ENCODE measurements at regions not wholly inside any gene's neighbourhood (a gene's known extent, or its start where the extent isn't known, plus 50 kb on each side); places are given as distances from the start of the nearest gene placed in this dataset.

DNA sequence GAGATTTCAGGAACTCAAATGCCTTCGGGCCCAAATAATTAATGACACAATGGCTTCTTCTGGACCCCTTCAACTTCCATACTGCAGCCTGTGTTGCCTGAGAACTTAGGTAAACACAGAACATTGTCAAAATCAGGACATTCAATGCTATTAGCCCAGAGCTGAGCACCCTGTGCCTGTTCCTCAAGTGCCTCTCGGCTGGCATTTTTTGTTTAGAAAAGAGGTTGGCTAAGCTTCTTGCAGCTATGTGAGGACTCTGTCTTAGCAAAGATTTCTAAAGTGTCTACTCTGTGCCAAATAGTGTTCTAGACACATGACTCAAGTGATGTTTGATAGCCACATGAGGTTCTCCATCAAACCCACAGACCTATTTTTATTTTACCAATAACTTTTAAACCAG is 289.3 kb upstream of the ARID1B start:
- CTCF ChIA-PET, result no interaction called here
- Mint-ChIP-seq H3K27ac (ENCODE audit: unreplicated experiment) (no peak overlapping the region), H3K36me3 (ENCODE audit: insufficient read depth, unreplicated experiment) (no peaks in the 10 kb centered on the region), H3K4me1 (ENCODE audit: low read depth, unreplicated experiment) (no peaks in the 10 kb centered on the region), H3K27me3 (ENCODE audit: unreplicated experiment) (no peaks in the 10 kb centered on the region), H3K9me3 (ENCODE audit: low read depth, unreplicated experiment) (no peaks in the 10 kb centered on the region), H3K4me3 (ENCODE audit: low read depth, unreplicated experiment) (no peak overlapping the region)
- TF ChIP-seq, protein P1, sequence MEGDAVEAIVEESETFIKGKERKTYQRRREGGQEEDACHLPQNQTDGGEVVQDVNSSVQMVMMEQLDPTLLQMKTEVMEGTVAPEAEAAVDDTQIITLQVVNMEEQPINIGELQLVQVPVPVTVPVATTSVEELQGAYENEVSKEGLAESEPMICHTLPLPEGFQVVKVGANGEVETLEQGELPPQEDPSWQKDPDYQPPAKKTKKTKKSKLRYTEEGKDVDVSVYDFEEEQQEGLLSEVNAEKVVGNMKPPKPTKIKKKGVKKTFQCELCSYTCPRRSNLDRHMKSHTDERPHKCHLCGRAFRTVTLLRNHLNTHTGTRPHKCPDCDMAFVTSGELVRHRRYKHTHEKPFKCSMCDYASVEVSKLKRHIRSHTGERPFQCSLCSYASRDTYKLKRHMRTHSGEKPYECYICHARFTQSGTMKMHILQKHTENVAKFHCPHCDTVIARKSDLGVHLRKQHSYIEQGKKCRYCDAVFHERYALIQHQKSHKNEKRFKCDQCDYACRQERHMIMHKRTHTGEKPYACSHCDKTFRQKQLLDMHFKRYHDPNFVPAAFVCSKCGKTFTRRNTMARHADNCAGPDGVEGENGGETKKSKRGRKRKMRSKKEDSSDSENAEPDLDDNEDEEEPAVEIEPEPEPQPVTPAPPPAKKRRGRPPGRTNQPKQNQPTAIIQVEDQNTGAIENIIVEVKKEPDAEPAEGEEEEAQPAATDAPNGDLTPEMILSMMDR (IDR thresholded peaks at IDR 0.05; ENCODE audit: unreplicated experiment), result no peak
- BruUV-seq (replicated peaks), result no TSS peak
- intact Hi-C loops (cut with micrococcal nuclease; ENCODE audit: unreplicated experiment), result no loop called here
- no peak for DNase-seq

DNA sequence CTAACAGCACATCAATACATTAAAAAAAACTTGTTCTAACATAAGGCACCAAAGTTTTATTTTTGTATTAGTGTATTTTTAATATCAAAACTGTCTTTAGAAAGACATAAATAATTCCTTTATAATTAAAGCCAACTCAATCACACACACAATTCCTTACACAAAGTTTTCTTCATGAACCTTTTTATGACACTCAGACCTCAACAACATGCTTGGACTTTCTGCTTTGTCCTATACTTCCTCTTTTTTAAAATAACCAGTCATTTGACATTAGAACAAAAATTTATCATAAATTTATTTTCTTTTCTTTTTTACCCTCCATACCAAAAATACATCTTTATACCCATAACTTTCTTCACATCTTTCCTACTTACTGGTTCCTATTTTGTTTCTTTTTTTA is 292.0 kb upstream of the ARID1B start:
- TF ChIP-seq, protein P1 (IDR thresholded peaks at IDR 0.05; ENCODE audit: unreplicated experiment), result no peak
- intact Hi-C loops (cut with micrococcal nuclease; ENCODE audit: unreplicated experiment), result no loop called here
- no peak overlapping the region for H3K27ac Mint-ChIP-seq (ENCODE audit: unreplicated experiment)
- H3K4me3 Mint-ChIP-seq (ENCODE audit: low read depth, unreplicated experiment), result no peak overlapping the region
- CTCF ChIA-PET, result no interaction called here
- H3K9me3 Mint-ChIP-seq (ENCODE audit: low read depth, unreplicated experiment), result no peaks in the 10 kb centered on the region
- no peaks in the 10 kb centered on the region for H3K4me1 Mint-ChIP-seq (ENCODE audit: low read depth, unreplicated experiment)
- no peaks in the 10 kb centered on the region for H3K27me3 Mint-ChIP-seq (ENCODE audit: unreplicated experiment)
- no peak for DNase-seq
- BruUV-seq (replicated peaks), result no TSS peak
- no peaks in the 10 kb centered on the region for H3K36me3 Mint-ChIP-seq (ENCODE audit: insufficient read depth, unreplicated experiment)

DNA sequence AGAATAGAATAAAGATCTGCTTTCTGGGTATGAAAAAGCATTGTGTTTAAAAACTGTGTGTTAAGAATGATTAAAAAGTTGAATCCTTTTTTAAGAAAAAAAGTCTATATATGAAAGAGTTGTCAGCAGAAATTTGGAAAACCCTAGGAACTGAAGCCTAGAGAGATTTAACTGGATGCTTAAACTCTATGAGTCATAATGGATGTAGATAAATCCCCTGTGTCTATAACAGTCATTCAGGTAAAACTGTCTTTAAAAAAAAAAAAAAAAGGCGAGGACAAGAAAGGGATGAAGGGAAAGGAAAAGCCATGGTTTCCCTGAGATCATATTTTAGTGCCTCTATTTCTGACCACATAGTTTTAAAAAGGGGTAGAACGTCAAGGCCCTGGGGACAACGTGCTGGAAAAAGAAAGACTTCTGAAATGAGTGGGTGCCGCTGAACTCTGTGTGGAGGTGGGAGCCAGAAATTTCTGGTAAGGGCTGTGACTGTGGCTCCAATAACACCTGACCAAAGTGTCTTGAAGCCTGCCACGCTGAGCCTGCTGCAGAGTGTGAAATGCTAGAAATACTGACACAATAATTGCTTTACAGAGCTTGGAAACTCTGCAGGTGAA is 302.6 kb upstream of the ARID1B start:
- H3K4me1 Mint-ChIP-seq (ENCODE audit: low read depth, unreplicated experiment), result no peaks in the 10 kb centered on the region
- H3K27me3 Mint-ChIP-seq (ENCODE audit: unreplicated experiment), result no peaks in the 10 kb centered on the region
- no peaks in the 10 kb centered on the region for H3K36me3 Mint-ChIP-seq (ENCODE audit: insufficient read depth, unreplicated experiment)
- CTCF ChIA-PET, result no interaction called here
- intact Hi-C loops (cut with micrococcal nuclease; ENCODE audit: unreplicated experiment), result no loop called here
- H3K4me3 Mint-ChIP-seq (ENCODE audit: low read depth, unreplicated experiment), result no peak overlapping the region
- peaks cover 2% of the 10 kb centered on the region for H3K9me3 Mint-ChIP-seq (ENCODE audit: low read depth, unreplicated experiment)
- H3K27ac Mint-ChIP-seq (ENCODE audit: unreplicated experiment), result no peak overlapping the region
- TF ChIP-seq, protein P1 (IDR thresholded peaks at IDR 0.05; ENCODE audit: unreplicated experiment), result no peak
- no TSS peak for BruUV-seq (replicated peaks)
- DNase-seq, result no peak

DNA sequence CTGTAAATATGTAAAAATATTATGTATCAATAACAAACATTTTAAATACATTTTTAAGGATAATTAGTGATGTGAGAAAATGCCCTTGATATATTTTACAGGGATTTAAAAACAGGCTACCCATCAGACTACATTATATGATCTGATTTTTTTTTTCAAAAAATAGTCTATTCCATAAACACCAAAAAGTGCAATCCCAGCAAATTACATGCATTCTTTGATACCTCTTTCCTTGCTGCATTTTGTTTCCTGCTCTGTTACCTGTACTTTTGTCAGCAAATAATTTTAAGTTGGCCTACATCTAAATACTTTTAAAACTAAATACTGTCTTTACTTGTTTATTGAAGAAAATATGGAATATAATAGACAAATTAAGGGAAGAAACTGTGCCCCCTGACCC is 306.2 kb upstream of the ARID1B start:
- CTCF ChIA-PET, result no interaction called here
- intact Hi-C loops (cut with micrococcal nuclease; ENCODE audit: unreplicated experiment), result no loop called here
- BruUV-seq (replicated peaks), result no TSS peak

More for the DNA sequence above, 306.2 kb upstream of the ARID1B start:
- Mint-ChIP-seq H3K4me3 (ENCODE audit: low read depth, unreplicated experiment) (no peak overlapping the region), H3K36me3 (ENCODE audit: insufficient read depth, unreplicated experiment) (no peaks in the 10 kb centered on the region), H3K9me3 (ENCODE audit: low read depth, unreplicated experiment) (peaks cover 7% of the 10 kb centered on the region), H3K4me1 (ENCODE audit: low read depth, unreplicated experiment) (no peaks in the 10 kb centered on the region), H3K27me3 (ENCODE audit: unreplicated experiment) (no peaks in the 10 kb centered on the region), H3K27ac (ENCODE audit: unreplicated experiment) (no peak overlapping the region)
- TF ChIP-seq, protein P1 (IDR thresholded peaks at IDR 0.05; ENCODE audit: unreplicated experiment), result no peak
- DNase-seq, result no peak
